Calu3 (cell line): ENCODE measurements at regions not wholly inside any gene's neighbourhood (a gene's known extent, or its start where the extent isn't known, plus 50 kb on each side); places are given as distances from the start of the nearest gene placed in this dataset.

Experiments used
- BruUV-seq: library from RNA; stranded (reverse); fragments of 400-500 nt; replicated peaks from 2 replicates; lab custom pipeline; 2021; lab: Mats Ljungman, UMichigan
- CTCF ChIA-PET: fragments of 300-600 bp; sonication (Branson Sonifier 250); formaldehyde crosslinking; loops from one replicate; lab custom pipeline; 2022; ENCODE audit warnings: antibody characterized with exemption; lab: Charles Lee
- DNase-seq: peaks from one replicate; pipeline ENCODE4 v3.0.0; 2022
- H3K27ac Mint-ChIP-seq: one replicate; pipeline ENCODE4 v1.8.0; 2022; ENCODE audit warnings: mixed read lengths; ENCODE audit not compliant: unreplicated experiment
- H3K27me3 Mint-ChIP-seq: one replicate; pipeline ENCODE4 v1.8.0; 2022; ENCODE audit warnings: mixed read lengths; ENCODE audit not compliant: unreplicated experiment
- H3K36me3 Mint-ChIP-seq: one replicate; pipeline ENCODE4 v1.8.0; 2022; ENCODE audit warnings: mild to moderate bottlenecking, moderate library complexity, mixed read lengths; ENCODE audit not compliant: insufficient read depth, unreplicated experiment
- H3K4me1 Mint-ChIP-seq: one replicate; pipeline ENCODE4 v1.8.0; 2022; ENCODE audit warnings: mild to moderate bottlenecking, low read depth, mixed read lengths; ENCODE audit not compliant: unreplicated experiment
- H3K4me3 Mint-ChIP-seq: one replicate; pipeline ENCODE4 v1.8.0; 2022; ENCODE audit warnings: mild to moderate bottlenecking, low read depth, moderate library complexity, mixed read lengths; ENCODE audit not compliant: unreplicated experiment
- H3K9me3 Mint-ChIP-seq: one replicate; pipeline ENCODE4 v1.8.0; 2022; ENCODE audit warnings: low read depth, mixed read lengths; ENCODE audit not compliant: unreplicated experiment
- intact Hi-C: fragments of 100-400 bp; cut with micrococcal nuclease; formaldehyde crosslinking; loops from one replicate; pipeline ENCODE4 v1.10.0; 2022; ENCODE audit not compliant: unreplicated experiment
- TF ChIP-seq, protein P1 (sequence below): fragments of 200-600 bp; IDR thresholded peaks from one replicate; pipeline ENCODE4 v1.8.0; 2022; ENCODE audit warnings: antibody characterized with exemption; ENCODE audit not compliant: unreplicated experiment

DNA sequence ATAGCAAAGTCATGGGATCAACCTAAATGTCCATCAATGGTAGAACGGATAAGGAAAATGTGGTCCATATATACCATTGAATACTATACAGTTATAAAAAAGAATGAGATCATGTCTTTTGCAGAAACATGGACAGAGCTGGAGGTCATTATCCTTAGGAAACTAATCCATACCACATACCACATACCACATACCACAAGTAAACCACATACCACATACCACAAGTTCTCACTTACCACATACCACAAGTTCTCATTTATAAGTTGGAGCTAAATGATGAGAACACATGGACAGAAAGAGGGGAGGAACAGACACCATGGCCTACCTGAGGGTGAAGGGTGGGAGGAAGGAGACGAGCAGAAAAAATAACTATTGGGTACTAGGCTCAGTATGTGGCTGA lies 154.6 kb upstream of the GHR start:
- TF ChIP-seq, protein P1, sequence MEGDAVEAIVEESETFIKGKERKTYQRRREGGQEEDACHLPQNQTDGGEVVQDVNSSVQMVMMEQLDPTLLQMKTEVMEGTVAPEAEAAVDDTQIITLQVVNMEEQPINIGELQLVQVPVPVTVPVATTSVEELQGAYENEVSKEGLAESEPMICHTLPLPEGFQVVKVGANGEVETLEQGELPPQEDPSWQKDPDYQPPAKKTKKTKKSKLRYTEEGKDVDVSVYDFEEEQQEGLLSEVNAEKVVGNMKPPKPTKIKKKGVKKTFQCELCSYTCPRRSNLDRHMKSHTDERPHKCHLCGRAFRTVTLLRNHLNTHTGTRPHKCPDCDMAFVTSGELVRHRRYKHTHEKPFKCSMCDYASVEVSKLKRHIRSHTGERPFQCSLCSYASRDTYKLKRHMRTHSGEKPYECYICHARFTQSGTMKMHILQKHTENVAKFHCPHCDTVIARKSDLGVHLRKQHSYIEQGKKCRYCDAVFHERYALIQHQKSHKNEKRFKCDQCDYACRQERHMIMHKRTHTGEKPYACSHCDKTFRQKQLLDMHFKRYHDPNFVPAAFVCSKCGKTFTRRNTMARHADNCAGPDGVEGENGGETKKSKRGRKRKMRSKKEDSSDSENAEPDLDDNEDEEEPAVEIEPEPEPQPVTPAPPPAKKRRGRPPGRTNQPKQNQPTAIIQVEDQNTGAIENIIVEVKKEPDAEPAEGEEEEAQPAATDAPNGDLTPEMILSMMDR, result no peak
- Mint-ChIP-seq H3K36me3 (no peaks in the 10 kb centered on the region), H3K4me3 (no peak overlapping the region), H3K9me3 (no peaks in the 10 kb centered on the region), H3K4me1 (no peaks in the 10 kb centered on the region), H3K27me3 (peaks cover 13% of the 10 kb centered on the region), H3K27ac (no peak overlapping the region)
- no TSS peak for BruUV-seq
- intact Hi-C loops, result no loop called here
- CTCF ChIA-PET, result no interaction called here
- no peak for DNase-seq

DNA sequence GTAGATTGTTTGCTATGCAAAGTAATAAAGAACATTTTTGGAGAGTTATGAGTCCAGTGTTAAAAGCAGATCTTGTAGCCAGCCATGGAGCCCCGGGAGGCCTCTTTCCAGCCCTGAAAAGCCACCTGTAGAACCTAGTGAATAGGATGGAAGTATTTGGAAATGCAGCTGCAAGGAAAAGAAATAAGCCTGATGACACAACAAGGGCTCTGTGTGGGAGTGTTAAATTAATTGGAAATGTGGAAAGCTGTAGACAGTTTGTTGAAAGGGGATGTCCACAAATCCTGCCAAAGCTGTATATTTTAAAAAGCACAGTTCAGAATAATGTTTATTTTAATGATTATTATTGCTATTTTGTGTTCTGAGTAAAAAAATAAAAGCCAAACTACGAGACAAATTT lies 152.5 kb upstream of the GHR start:
- no peaks in the 10 kb centered on the region for H3K36me3 Mint-ChIP-seq
- intact Hi-C loops, result no loop called here

DNA sequence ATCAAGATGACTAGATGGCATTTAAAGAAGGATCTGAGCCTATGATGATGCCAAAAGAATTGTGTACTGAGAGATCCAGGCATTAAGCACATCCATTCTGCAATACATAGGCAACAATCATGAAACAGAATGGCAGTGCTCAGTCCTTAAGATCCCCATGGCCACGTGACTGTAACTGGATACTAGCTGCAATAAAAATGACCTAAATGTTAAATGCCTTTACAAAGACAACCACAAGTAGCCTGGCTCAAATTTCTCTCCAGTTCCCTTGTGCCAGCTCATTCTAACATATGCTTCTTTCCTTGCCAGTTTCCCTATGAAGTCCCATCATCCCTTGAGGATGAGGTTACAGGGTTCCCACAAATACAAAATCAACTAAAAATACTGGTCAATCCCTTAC lies 148.3 kb upstream of the GHR start:
- TF ChIP-seq, protein P1, result no peak
- Mint-ChIP-seq H3K27ac (no peak overlapping the region), H3K4me1 (no peaks in the 10 kb centered on the region), H3K9me3 (no peaks in the 10 kb centered on the region), H3K27me3 (no peaks in the 10 kb centered on the region), H3K36me3 (no peaks in the 10 kb centered on the region), H3K4me3 (no peak overlapping the region)
- intact Hi-C loops, result no loop called here
- BruUV-seq, result no TSS peak
- no peak for DNase-seq
- CTCF ChIA-PET, result no interaction called here

More for the DNA sequence above, 152.5 kb upstream of the GHR start:
- no TSS peak for BruUV-seq
- TF ChIP-seq, protein P1, result no peak
- no peaks in the 10 kb centered on the region for H3K4me1 Mint-ChIP-seq
- CTCF ChIA-PET, result no interaction called here
- H3K9me3 Mint-ChIP-seq, result no peaks in the 10 kb centered on the region
- no peak overlapping the region for H3K27ac Mint-ChIP-seq
- H3K27me3 Mint-ChIP-seq, result peaks cover 6% of the 10 kb centered on the region
- no peak for DNase-seq
- H3K4me3 Mint-ChIP-seq, result no peak overlapping the region

DNA sequence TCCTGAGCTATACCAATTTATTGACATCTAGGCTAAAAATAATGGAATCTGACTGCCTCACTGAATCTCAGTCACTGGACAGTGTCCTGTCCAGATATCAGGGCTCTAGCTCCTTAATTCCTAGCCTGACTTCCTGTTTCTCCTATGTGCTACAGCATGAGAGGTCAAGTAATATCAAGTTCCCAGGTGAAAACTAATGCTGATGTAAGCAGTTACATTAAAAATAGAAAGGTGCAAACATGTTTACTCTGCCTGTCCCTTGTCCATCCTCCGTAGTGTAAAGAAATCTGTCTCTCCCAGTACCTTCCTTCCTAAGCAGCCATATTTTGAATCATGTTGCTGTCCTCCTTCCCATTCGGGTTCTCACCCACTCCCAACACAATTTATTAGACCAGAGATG lies 145.9 kb upstream of the GHR start:
- H3K27me3 Mint-ChIP-seq, result no peaks in the 10 kb centered on the region
- H3K4me3 Mint-ChIP-seq, result no peak overlapping the region
- no peaks in the 10 kb centered on the region for H3K9me3 Mint-ChIP-seq
- H3K27ac Mint-ChIP-seq, result no peak overlapping the region
- intact Hi-C loops, result no loop called here
- H3K4me1 Mint-ChIP-seq, result no peaks in the 10 kb centered on the region
- TF ChIP-seq, protein P1, result no peak
- no TSS peak for BruUV-seq
- no peak for DNase-seq
- H3K36me3 Mint-ChIP-seq, result no peaks in the 10 kb centered on the region
- CTCF ChIA-PET, result interaction anchor here (0.6 kb wide), 1 partner anchor 42 kb away, joined by 3 read pairs; no protein-coding TSS in a partner anchor
